CD14-positive monocyte (primary cell): ENCODE measurements at regions not wholly inside any gene's neighbourhood (a gene's known extent, or its start where the extent isn't known, plus 50 kb on each side); places are given as distances from the start of the nearest gene placed in this dataset.

ENCODE experiments used
- DNase-seq, 3 donors: peaks; one replicate each; pipeline ENCODE4 v3.0.0-alpha.2; 2011 to 2022
- H2AFZ ChIP-seq: 2 replicates; pipeline ENCODE4 v1.6.0; 2012; ENCODE audit warnings: mild to moderate bottlenecking, low read depth, low read length, inconsistent platforms; ENCODE audit not compliant: insufficient read depth, poor library complexity, severe bottlenecking
- H3K27ac ChIP-seq, 2 donors: 1 replicate in 1 of 2; 2 replicates in 1 of 2; pipeline ENCODE4 v1.5.1; 2012 to 2013; ENCODE audit warnings: low read length in 2 of 2, control low read depth in 1 of 2, inconsistent platforms in 1 of 2, low read depth in 1 of 2, mild to moderate bottlenecking in 1 of 2
- H3K27me3 ChIP-seq, 2 donors: one replicate each; pipeline versions ENCODE4 v1.6.0 to v1.6.1; 2011 to 2013; ENCODE audit warnings: low read length in 2 of 2; ENCODE audit not compliant: control insufficient read depth in 2 of 2, insufficient read depth in 2 of 2
- H3K36me3 ChIP-seq, 2 donors: replicated peaks in 1 of 2; 1 replicate in 1 of 2; 2 replicates in 1 of 2; pipeline versions ENCODE4 v1.5.1 to v1.6.1; 2012 to 2013; ENCODE audit warnings: low read length in 2 of 2, control low read depth in 1 of 2, inconsistent platforms in 1 of 2, mild to moderate bottlenecking in 1 of 2; ENCODE audit not compliant: insufficient read depth in 2 of 2, control insufficient read depth in 1 of 2
- H3K4me1 ChIP-seq, 2 donors: 1 replicate in 1 of 2; 2 replicates in 1 of 2; pipeline versions ENCODE4 v1.5.1 to v1.6.1; 2012 to 2013; ENCODE audit warnings: low read length in 2 of 2, control low read depth in 1 of 2, inconsistent platforms in 1 of 2, mild to moderate bottlenecking in 1 of 2, moderate library complexity in 1 of 2; ENCODE audit not compliant: insufficient read depth in 2 of 2, control insufficient read depth in 1 of 2
- H3K4me2 ChIP-seq: replicated peaks from 2 replicates; pipeline ENCODE3; 2012; ENCODE audit warnings: low read length, moderate library complexity, mild to moderate bottlenecking; ENCODE audit not compliant: poor library complexity, severe bottlenecking; ENCODE audit errors: extremely low read depth
- H3K4me3 ChIP-seq, 3 experiments: fragments of 200-600 bp in 1 of 3; sonication (generic) in 1 of 3; replicated peaks in 1 of 3; 1 replicate in 2 of 3; 2 replicates in 1 of 3; pipeline ENCODE4 v1.5.1; 2011 to 2013; ENCODE audit warnings: low read length in 3 of 3, mild to moderate bottlenecking in 3 of 3, control low read depth in 2 of 3, low read depth in 2 of 3, inconsistent platforms in 1 of 3, moderate library complexity in 1 of 3
- H3K79me2 ChIP-seq: 2 replicates; pipeline ENCODE4 v1.6.0; 2012; ENCODE audit warnings: mild to moderate bottlenecking, control low read depth, inconsistent platforms, low read length, moderate library complexity; ENCODE audit not compliant: insufficient read depth
- H3K9ac ChIP-seq: 2 replicates; pipeline ENCODE4 v1.6.0; 2017; ENCODE audit warnings: low read length, mild to moderate bottlenecking; ENCODE audit not compliant: insufficient read depth, poor library complexity, severe bottlenecking
- H3K9me3 ChIP-seq, 2 donors: replicated peaks in 1 of 2; 1 replicate in 1 of 2; 2 replicates in 1 of 2; pipeline versions ENCODE4 v1.5.1 to v1.6.1; 2012 to 2013; ENCODE audit warnings: low read length in 2 of 2, control low read depth in 1 of 2; ENCODE audit not compliant: control insufficient read depth in 1 of 2, insufficient read depth in 1 of 2
- H4K20me1 ChIP-seq: 2 replicates; pipeline ENCODE4 v1.6.0; 2012; ENCODE audit warnings: mild to moderate bottlenecking, low read length, control low read depth, moderate library complexity; ENCODE audit not compliant: insufficient read depth
- H3K27ac Mint-ChIP-seq, 7 donors: one replicate each; pipeline ENCODE4 v1.8.0; 2020; ENCODE audit warnings: mild to moderate bottlenecking in 7 of 7, mixed read lengths in 7 of 7, moderate library complexity in 6 of 7, inconsistent platforms in 2 of 7
- H3K27me3 Mint-ChIP-seq, 3 donors: one replicate each; pipeline ENCODE4 v1.8.0; 2021 to 2022; ENCODE audit warnings: low read depth in 3 of 3, mild to moderate bottlenecking in 3 of 3, mixed read lengths in 3 of 3, moderate library complexity in 3 of 3, inconsistent platforms in 1 of 3
- H3K36me3 Mint-ChIP-seq, 2 donors: one replicate each; pipeline ENCODE4 v1.8.0; 2020; ENCODE audit warnings: mixed read lengths in 2 of 2, inconsistent platforms in 1 of 2, mild to moderate bottlenecking in 1 of 2
- H3K4me1 Mint-ChIP-seq: one replicate; pipeline ENCODE4 v1.8.0; 2020; ENCODE audit warnings: mild to moderate bottlenecking, mixed read lengths
- H3K4me3 Mint-ChIP-seq, 2 donors: one replicate each; pipeline ENCODE4 v1.8.0; 2020; ENCODE audit warnings: mild to moderate bottlenecking in 2 of 2, mixed read lengths in 2 of 2, moderate library complexity in 1 of 2
- H3K9me3 Mint-ChIP-seq, 7 donors: one replicate each; pipeline ENCODE4 v1.8.0; 2020 to 2022; ENCODE audit warnings: mixed read lengths in 7 of 7, mild to moderate bottlenecking in 6 of 7, moderate library complexity in 6 of 7, inconsistent platforms in 2 of 7
- WGBS: methylation state at CpG from one replicate; pipeline ENCODE4 v1.1.5; 2013; ENCODE audit warnings: missing lambda C conversion rate; ENCODE audit not compliant: insufficient coverage; 5-methylcytosine and 5-hydroxymethylcytosine counted together
- intact Hi-C, 2 donors: fragments of 100-400 bp; cut with micrococcal nuclease; formaldehyde crosslinking; loops; one replicate each; pipeline versions ENCODE4 v1.15.0 to v1.15.1; 2023
- TF ChIP-seq, protein P1 (sequence below): fragments of 200-600 bp; IDR thresholded peaks from one replicate; pipeline ENCODE4 v1.8.0; 2022; ENCODE audit warnings: antibody characterized with exemption, mild to moderate bottlenecking

DNA sequence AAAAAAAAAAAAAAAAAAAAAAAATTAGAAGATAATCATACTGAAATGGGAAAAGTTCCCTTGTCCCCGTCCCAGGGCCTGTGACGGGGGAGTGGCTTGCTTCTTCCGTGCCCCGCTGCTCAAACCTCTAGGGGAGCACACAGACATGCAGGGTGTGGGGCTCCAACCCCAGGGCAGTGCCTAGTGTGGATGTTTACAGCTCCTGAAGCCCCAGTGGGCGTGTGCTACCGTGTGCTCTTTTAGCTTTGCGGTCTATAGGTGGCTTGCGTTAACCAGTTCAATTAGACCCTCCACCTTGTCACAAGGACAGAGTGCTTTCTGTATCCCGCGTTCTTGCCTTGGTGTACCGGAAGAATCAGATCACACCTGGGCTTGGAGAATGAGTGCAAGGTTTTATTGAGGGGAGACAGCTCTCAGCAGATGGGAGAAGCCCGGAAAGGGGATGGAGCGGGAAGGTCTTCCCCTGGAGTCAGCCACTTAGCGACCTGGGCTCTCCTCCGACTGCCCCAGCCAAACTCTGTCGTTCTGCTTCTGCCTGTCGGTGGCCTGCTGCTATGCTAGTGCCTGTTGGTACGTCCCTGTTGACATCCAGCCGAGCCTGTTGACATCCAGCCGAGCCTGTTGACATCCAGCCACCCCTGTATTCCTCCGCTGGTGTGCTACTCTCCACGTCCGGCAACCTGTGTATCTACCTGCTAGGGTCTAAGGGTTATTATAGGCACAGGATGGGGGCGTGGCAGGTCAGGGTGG is 569.8 kb downstream of the VGLL3 start:
- Mint-ChIP-seq H3K4me3 (no peak overlapping the region), H3K27ac (no peak overlapping the region), H3K36me3 (no peaks in the 10 kb centered on the region), H3K27me3 (no peaks in the 10 kb centered on the region), H3K9me3 (peaks cover 0 to 8% (median 3%) of the 10 kb centered on the region in 7 donors), H3K4me1 (no peaks in the 10 kb centered on the region)
- H3K27ac ChIP-seq, result no peak overlapping the region
- H2AFZ ChIP-seq, result no peak overlapping the region
- H3K9me3 ChIP-seq, result peaks cover 11 to 13% of the 10 kb centered on the region in 2 donors
- H3K4me1 ChIP-seq, result no peaks in the 10 kb centered on the region
- DNase-seq, result no peak
- H3K36me3 ChIP-seq, result no peaks in the 10 kb centered on the region
- no peak overlapping the region for H3K4me3 ChIP-seq
- no peak overlapping the region for H3K9ac ChIP-seq
- H3K79me2 ChIP-seq, result no peaks in the 10 kb centered on the region
- intact Hi-C loops, result no loop called here
- no peaks in the 10 kb centered on the region for H3K27me3 ChIP-seq
- H3K4me2 ChIP-seq, result no peak overlapping the region
- 94% methylated on average over 15 of the region's 24 CpGs for WGBS
- no peaks in the 10 kb centered on the region for H4K20me1 ChIP-seq
- TF ChIP-seq, protein P1, sequence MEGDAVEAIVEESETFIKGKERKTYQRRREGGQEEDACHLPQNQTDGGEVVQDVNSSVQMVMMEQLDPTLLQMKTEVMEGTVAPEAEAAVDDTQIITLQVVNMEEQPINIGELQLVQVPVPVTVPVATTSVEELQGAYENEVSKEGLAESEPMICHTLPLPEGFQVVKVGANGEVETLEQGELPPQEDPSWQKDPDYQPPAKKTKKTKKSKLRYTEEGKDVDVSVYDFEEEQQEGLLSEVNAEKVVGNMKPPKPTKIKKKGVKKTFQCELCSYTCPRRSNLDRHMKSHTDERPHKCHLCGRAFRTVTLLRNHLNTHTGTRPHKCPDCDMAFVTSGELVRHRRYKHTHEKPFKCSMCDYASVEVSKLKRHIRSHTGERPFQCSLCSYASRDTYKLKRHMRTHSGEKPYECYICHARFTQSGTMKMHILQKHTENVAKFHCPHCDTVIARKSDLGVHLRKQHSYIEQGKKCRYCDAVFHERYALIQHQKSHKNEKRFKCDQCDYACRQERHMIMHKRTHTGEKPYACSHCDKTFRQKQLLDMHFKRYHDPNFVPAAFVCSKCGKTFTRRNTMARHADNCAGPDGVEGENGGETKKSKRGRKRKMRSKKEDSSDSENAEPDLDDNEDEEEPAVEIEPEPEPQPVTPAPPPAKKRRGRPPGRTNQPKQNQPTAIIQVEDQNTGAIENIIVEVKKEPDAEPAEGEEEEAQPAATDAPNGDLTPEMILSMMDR, result no peak

DNA sequence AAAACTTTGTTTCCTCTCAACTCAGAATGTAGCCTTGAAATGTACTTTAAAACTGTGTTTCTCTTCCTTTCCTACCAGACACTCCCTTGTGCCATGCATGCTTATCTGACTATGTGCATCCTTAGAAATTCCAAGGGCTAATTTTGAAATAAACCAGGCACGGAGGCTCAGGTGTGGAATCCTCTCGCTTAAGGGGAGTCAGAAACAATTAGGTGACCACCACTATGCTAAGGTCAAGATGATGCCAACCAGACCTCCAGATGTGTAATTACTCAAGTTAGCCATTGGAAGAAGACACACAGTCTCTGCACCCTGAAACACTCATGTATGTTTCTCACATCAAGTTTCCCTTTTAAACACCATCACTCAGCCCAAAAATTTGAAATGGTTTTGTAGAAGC is 572.1 kb downstream of the VGLL3 start:
- H3K9me3 Mint-ChIP-seq, result peaks cover 0 to 6% (median 3%) of the 10 kb centered on the region in 7 donors
- Histone ChIP-seq H3K27ac (no peak overlapping the region), H3K9ac (no peak overlapping the region), H3K4me3 (no peak overlapping the region), H4K20me1 (no peaks in the 10 kb centered on the region), H3K36me3 (no peaks in the 10 kb centered on the region), H2AFZ (no peak overlapping the region), H3K79me2 (no peaks in the 10 kb centered on the region), H3K4me2 (no peak overlapping the region), H3K27me3 (no peaks in the 10 kb centered on the region), H3K4me1 (no peaks in the 10 kb centered on the region), H3K9me3 (peaks cover 8 to 11% of the 10 kb centered on the region in 2 donors)
- no peak for DNase-seq
- no peaks in the 10 kb centered on the region for H3K4me1 Mint-ChIP-seq
- no peaks in the 10 kb centered on the region for H3K27me3 Mint-ChIP-seq
- intact Hi-C loops, result no loop called here
- no peaks in the 10 kb centered on the region for H3K36me3 Mint-ChIP-seq
- no peak overlapping the region for H3K4me3 Mint-ChIP-seq
- WGBS, result 100% methylated on average over 2 of the region's 2 CpGs
- TF ChIP-seq, protein P1, result no peak
- H3K27ac Mint-ChIP-seq, result no peak overlapping the region
